ENCODE measurements at regions not wholly inside any gene's neighbourhood (a gene's known extent, or its start where the extent isn't known, plus 50 kb on each side); places are given as distances from the start of the nearest gene placed in this dataset.
"Not testable (repeated sequence)": the region's sequence is repeated elsewhere in the genome, so short reads cannot be mapped to it uniquely, and the experiment has no call there.

DNA sequence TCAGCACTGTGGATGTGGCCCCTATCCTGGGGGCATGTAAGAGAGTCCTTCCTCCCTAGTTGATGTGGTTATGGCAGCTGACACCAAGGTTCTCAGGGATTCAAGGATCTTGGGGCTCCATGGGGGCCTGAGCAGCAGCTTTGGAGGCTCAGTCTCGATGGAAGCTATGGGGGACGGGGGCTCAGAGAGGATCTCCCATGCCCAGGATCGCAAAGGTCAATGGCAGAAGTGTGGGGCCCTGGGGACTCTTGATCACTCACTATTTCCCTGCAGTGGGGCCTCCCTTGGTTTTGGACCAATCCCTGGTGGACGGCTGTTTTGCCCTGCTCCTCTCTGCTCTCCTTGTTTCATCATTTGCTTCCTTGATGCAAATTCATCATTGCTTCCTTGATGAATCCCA is 885.9 kb downstream of the CDH8 start:
- no peak for DNase-seq

DNA sequence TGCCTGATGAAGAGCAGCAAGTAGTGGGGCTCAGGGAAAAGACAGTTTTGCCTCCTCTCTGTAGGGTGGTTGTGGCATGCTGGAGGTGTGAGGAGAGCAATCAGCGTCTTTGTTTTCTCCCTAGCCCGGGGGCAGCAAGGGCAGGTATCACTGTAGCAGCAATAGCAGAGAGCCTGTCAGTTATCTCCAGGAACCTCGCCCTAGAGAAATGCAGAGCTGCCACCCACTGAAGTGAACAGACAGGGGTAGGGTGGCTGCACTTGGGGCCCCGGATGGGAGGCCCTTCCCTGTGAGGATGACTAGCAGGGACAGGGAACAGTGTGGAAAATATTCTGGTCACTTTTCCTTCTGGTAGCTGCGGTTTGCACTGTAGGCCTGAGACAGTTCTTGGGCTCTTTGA is 886.5 kb downstream of the CDH8 start:
- DNase-seq: no peak

DNA sequence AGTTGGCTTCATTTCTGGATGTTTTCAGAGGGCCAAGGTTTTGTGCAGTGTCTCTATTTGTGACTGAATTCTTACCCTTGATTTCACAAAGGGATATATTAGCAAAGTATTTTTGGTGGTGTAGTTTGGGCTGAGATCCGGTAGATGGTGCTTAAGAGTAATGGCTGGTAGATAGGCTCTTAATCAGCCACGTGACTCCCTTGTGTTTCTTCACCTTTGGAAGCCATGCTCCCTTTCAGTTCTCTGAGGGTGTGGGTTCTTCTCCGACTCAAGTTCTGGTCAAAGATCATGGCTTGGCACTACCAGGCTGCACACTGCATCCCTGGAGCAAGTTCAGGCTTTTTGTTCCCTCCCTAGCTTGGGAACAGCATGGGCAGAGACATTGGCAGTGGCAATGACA is 887.3 kb downstream of the CDH8 start:
- DNase-seq: no peak

DNA sequence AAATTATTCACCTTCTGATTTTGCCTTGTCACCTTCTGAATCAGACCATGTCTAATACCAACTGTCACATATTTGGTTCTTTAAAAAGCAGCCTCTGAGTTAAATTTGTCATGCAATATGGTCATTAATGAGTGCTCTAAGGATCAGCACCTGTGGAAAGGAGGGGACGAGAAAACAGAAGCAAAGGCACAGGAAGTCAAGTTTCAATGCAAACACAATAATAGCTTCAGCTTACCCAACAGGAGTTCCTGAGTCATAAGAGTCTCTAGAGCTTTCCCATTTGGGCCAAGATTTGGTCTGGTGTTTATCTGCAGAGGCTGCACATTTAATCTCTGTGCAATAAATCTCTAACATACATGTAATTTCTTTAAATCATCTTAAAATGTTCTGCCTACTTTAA is 889.8 kb downstream of the CDH8 start:
- DNase-seq: no peak

DNA sequence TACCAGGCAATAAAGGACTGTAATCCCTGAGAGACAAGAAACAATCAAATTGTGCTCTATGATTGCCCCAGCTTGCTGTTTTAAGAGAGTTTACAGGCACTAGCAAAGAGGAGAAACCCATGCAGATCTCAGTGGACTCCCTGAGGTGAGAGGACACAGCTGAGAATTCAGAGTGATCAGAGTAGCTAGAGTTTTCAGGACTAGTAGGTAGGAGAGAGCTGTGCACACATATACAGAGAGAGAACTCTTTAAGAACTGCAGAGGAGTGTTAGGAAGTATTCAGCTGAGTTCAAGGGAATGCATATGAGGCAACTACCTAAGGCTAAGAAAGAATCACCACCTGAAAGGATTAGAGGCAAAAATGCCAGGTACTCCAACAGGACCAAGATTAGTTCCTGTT is 904.8 kb downstream of the CDH8 start:
- no peak for DNase-seq

DNA sequence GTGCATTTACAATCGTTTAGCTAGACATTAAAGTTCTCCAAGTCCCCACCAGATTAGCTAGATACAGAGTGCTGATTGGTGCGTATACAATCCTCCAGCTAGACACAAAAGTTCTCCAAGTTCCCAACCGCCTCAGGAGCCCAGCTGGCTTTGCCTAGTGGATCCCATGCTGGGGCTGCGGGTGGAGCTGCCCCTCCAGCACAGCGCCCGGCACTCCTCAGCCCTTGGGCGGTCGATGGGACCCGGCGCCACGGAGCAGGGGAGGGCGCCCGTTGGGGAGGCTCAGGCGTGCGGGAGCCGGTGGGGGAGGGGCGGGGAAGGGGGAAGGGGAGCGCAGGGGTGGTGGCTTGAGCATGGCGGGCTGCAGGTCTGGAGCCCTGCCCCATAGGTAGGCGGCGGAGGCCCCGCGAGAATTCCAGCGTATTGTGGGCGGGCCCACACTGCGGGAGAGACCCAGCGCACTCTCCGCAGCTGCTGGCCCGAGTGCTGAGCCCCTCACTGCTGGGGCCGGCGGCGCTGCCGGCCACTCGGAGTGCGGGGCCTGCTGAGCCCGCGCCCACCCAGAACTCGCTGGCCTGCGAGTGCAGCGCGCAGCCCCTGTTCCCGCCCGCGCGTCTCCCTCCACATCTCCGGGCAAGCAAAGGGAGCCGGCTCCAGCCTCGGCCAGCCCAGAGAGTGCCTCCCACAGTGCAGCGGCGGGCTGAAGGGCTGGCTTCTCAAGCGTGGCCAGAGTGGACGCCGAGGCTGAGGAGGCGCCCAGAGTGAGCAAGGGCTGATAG is 907.5 kb downstream of the CDH8 start:
- DNase-seq: no peak

DNA sequence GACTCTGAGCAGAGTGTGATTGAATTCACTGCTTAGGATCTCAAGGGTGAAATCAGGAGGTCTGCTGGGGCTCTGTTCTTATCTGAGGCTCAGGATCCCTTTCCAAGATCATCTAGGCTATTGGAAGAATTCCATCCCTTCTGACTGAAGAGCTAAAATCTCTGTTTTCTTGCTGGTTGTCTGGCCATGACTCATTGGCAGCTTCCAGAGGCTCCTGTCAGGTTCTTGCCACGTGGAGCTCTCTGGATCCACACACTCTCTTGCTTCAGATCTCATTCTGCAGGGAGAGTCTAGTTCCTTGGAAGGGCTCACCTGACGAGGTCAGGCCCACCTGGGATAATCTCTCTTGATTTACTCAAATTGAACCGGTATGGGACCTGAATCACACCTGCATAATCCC is 930.7 kb downstream of the CDH8 start:
- no peak for DNase-seq

DNA sequence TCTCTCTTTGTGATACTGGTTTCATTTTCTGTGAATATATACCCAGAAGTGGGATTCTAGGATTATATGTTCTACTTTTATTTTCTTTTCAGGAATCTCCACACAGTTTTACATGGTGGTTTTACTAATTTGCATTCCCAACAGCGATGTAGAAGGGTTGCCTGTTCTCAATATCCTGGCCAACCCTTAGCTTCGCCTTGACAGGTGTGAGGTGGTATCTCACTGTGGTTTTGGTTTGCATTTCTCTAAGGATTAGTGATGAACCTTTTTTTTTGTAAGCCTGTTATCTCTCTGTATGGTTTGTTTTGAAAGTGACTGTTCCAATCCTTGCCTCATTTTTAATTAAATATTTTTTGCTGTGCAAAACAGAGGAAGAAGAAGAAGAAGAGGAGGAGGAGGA is 937.7 kb downstream of the CDH8 start:
- no peak for DNase-seq

DNA sequence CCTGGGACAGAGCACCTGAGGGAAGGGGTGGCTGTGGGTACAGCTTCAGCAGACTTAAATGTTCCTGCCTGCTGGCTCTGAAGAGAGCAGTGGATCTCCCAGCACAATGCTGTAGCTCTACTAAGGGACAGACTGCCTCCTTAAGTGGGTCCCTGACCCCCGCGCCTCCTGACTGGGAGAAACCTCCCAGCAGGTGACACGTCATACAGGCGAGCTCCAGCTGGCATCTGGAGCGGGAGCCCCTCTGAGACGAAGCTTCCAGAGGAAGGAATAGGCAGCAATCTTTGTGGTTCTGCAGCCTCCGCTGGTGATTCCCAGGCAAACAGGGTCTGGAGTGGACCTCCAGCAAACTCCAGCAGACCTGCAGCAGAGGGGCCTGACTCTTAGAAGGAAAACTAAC is 944.9 kb downstream of the CDH8 start:
- not testable (repeated sequence) for DNase-seq

DNA sequence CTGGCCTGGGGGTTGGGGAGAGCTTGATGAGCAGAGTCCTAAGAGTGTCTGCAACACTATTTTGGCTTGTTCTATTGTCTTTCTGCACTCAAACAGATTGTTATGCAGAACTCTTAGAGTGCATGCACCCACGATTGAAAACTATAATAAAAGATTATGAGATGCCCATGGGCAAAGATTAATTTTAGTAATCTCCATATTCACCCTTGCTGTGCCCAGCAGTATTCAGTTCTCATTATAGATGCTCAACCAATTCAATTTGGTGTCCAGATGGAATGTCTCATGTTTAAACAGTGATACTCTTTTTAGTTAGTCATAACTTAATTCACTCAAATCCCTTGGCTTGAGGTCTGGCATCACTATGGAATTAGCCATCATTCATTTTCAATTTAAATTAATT is 952.5 kb downstream of the CDH8 start:
- DNase-seq: no peak

DNA sequence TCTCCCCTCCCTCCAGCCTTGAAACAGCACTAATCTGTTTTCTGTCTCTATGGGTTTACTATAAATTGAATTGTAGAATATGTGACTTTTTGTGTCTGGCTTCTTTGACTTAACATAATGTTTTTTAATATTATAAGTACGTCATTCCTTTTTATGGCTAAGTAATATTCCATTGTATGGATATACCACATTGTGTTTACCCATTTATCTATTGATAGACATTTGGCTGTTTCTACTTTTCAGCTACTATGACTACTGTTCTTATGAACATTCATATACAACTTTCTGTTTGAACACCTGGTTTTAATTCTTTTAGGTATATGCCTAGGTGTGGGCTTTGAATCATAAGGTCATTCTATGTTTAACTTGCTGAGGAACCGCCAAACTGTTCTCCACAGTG is 961.9 kb downstream of the CDH8 start:
- no peak for DNase-seq

DNA sequence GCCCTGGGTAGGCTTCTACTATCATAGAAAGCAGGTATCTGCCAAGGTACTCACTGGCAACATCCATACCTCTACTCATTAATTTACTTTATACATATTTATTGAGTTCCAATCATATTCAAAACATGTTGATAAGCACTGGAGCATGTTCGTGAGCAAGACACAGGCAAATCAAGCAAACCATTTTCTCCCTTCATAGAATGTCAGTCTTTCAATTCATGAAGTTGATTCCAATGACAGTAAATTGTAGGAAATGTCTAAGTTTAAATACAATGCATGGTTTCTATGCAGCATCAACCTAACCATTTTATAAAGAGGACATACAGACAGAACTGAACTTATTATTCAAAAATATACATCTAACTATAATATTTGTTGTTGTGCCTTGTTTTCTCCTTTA is 978.6 kb downstream of the CDH8 start:
- no peak for DNase-seq

DNA sequence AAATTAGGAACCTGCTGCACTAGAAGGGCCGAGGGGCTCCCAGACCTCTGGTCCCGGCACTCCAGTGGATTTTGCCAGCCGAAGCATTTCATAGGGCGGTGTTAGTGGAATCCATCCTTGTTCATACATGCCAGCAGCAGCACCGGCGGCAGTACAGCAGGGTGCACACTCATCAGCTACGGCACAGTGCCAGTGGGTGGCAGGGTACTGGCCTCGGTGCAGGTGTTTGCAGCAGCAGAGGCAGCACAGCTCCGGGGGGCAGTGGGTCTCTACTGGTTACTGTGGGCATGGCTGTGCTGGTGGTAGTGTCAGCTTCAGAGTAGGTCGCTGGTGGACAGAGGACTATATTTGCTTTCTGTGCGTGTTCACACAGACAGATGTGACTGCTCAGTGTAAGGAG is 985.7 kb downstream of the CDH8 start:
- DNase-seq: no peak

DNA sequence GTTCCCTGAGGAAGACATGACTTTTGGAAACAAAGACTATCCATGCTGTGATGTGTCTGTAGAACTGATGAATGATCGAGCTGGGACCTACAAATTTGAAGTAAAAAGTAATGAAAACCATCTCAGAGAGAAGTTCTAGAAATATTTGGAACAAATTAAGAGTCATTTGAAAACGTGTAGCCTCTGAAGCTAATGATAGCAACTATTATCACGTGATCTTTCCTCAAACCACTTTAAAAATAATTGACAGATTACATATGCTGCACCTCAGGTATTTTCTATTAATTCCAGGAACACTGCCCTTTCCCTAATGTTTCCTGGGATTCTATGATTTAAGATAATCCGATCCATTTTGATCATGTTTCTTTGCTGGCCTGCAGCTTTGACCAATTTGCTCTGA is 990.3 kb downstream of the CDH8 start:
- DNase-seq: no peak

DNA sequence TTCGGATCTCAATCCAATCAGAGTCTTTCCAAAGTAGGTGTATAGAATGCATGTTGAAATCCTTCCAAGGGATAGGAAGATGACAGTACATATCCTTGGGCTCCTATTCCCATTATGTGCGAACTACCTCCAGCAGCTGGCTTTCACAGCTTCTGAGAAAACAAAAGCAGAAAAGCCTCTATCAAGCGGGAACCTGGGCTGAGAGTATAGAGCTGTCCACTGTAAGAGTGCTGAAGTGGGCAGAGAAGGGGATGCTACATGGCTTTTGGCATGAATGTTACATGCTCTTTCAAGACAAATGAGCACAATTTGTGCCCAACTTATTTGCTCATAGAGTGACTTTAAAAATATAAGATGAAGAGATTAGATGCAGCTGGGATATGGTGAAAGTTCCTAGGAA is 993.5 kb downstream of the CDH8 start:
- DNase-seq: no peak

DNA sequence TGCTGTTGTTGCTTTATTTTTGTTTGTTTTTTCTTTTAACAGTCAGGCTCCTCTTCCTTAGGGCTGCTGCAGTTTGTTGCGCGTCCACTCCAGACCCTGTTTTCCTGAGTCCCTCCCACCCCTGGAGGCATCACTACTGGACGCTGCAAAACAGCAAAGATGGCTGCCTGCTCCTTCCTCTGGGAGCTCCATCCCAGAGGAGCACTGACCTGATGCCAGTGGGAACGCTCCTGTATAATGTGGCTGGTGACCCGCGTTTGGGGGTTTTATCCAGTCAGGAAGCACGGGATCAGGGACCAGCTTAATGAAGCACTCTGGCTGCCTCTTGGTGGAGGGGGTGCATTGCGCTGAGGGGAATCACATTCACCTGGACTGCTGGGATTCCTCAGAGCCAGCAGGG is 1005.6 kb downstream of the CDH8 start:
- DNase-seq: no peak

DNA sequence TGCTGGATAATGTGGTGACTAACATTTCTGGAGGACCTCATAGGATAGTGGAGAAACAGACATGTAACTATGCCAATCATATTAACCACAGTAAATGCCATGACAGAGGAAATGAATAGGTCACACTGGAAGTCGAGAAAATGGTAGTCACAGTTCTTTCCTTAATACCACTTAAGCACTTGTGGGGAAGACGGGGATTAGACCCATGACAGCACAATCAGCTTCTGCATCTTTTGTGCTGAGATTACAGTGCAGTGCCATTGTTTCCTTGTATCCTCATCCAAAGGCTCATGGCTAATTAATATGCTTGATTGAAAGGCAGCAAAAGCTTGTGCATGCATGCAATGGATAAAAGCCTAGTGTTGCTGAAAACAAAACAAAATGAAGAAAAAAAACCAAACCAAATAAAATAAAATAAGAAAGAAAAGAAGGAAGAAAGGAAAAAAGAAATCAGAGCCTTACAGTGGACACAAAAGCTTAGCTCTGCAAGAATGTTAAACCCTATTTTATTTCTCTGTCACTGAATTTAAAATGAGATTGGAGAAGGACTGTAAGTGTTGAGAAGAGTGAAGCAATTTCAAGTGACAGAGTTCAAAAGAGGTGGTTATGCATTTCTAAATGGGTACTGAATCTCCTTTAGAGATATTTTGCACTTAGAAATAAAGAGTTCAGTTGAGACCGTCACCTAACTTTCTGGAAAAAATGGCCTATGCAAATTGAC is 1011.9 kb downstream of the CDH8 start:
- no peak for DNase-seq

DNA sequence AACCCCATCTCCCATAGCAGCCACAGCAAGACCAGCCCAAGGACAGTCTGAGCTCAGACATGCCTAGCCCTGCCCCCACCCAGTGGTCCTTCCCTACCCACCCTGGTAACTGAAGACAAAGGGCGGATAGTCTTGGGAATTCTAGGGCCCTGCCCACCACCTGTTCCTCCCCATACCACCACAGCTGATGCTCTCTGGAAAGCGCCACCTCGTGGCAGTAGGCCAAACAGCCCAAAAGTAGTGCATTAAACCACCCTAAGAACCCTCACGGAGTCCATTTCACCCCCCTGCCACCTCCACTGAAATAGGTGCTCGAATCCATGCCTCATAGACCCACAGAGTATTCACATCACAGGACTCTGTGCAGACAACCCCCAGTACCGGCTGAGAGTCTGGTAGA is 1021.4 kb downstream of the CDH8 start:
- DNase-seq: no peak

DNA sequence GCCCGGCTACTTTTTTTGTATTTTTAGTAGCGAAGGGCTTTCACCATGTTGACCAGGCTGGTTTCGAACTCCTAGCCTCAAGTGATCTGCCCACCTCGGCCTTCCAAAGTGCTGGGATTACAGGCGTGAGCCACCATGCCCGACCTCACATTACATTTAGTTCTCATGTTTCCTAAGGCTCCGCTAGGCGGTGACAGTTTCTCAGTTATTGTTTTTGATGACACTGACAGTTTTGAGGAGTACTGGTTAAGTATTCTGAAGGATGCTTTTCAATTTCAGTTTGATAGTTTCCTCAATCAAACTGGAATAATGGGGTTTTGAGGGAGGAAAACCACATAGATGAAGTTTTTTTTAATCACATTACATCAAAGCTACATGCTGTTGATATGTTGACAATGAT is 1028.5 kb downstream of the CDH8 start:
- no peak for DNase-seq

DNA sequence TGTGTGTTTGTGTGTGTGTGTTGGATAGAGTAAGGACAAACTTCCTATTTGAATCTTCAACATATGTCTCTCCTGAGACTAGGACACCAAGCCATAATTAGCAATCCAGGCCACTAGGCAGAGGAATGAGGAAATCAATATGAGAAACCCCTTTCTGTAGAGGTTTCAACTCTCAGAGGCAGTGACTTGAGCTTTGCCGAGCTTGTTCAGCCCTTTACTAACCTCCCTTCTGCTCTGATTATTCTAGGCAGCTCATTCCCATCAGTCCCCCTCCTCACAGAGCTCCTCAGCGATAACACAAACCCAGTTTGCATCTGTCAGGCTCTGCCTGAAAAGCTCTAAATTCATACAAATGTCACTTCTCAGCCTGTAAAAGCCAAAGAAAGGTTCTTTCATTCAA is 1030.3 kb downstream of the CDH8 start:
- DNase-seq: no peak

DNA sequence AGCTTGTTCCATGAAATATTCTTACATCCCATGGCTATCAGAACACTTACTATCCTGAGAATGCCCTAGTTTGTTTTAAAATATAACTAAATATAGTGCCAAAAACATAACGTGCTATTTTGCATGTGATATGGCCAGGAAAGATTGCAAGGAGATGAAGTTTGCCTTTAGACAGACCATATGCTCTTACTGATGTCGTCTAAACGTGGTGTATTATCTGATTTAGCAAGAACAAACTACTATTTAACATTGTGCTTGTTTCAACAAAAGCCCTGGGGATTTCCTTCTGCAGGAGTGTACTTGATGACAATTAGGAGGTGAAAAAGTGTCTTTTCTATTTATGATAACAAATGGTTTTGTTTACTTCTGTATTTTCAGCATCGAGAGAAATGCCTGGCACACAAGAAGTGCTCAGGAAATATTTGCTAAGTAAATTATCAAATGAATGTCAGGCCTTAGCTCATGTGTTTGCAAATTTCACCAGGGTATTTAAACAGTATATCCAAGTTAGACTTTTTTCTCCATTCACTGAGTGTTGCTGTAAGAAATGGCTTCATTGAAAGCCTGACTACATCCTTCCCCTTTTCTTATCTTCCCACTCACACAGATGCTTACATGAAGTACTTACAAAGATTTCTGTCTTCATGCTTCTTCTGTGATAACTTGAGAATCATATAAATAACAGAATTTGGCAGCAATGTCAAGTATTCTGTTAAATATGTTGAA is 1033.6 kb downstream of the CDH8 start:
- no peak for DNase-seq

DNA sequence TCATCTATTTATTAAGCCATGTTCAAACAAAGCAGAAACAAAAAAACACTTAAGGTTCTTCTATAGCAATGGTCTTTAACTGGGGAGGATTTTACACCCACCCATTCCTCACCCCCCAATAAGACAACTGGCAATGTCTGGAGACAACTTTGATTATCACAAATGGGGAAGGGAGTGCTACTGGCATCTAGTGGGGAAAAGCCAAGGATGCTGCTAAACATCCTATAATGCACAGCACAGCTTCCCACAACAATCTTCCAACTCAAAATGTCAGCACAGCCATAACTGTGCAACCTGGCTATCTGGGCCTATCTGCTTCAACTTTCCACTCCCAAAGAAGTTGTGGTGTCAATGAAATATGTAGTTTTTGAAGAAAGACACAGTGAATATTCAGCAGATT is 1044.4 kb downstream of the CDH8 start:
- DNase-seq: no peak

DNA sequence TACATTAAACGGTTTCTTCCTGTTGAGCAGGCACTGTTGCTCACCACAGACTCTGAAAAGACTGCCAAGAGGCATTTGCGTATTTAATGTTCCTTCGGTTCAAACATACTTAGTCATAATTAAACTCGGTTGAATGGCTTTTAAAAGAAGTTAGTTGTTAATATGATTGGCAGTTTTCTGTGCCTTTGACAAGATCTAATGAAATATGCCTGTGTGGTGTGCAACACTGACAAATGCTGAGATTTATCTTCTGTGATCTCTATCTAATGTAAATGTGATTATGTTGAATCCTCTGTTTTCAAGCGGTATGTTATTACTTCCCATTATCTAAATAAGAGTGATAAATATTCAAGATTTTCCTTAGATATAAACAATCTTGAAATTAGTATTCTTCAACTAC is 1046.6 kb downstream of the CDH8 start:
- DNase-seq: no peak

DNA sequence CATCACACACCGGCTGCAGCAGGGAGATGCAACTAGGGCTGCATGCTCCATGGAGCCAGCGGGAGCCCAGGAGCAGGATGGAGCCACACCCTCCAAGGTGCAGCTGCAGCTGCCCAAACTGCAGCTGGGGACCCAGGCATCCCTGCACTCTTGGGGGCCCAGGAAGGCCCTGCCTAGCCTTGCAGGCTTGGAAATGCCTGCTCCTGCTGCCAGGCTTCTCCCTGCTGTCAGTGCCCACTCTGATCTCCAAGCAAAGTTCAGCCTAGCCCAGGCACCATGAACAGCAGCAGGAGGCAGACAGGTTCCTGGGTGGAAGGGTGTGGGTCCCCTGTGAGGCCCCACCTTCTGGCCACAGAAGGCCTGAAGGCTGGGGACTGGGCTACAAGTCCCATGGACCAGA is 1057.1 kb downstream of the CDH8 start:
- no peak for DNase-seq

All from COR-L47 (cell line).